ENCODE measurements at regions not wholly inside any gene's neighbourhood (a gene's known extent, or its start where the extent isn't known, plus 50 kb on each side); places are given as distances from the start of the nearest gene placed in this dataset.

GRCh38 chr9:84169240-84169639 is 171.3 kb downstream of the SLC28A3 start:
- DNase-seq (ENCODE audit: extremely low spot score, insufficient read length, low read depth) = no peak
- FAIRE-seq = no peak

- DNase-seq (ENCODE audit: extremely low spot score, insufficient read length, low read depth) = no peak
- no peak for FAIRE-seq
These were observed 169.9 kb downstream of the SLC28A3 start for GRCh38 chr9:84170521-84171141.

- FAIRE-seq = no peak
These were observed 166.6 kb downstream of the SLC28A3 start for GRCh38 chr9:84173961-84174360.

GRCh38 chr9:84174486-84174885 is 166.1 kb downstream of the SLC28A3 start:
- DNase-seq (ENCODE audit: extremely low spot score, insufficient read length, low read depth) = no peak
- no peak for FAIRE-seq

More at GRCh38 chr9:84173961-84174360, 166.6 kb downstream of the SLC28A3 start:
- no peak for DNase-seq (ENCODE audit: extremely low spot score, insufficient read length, low read depth)

GRCh38 chr9:84177407-84177806 is 163.2 kb downstream of the SLC28A3 start:
- DNase-seq (ENCODE audit: extremely low spot score, insufficient read length, low read depth) (no peak), FAIRE-seq (no peak)

GRCh38 chr9:84179531-84179930 is 161.0 kb downstream of the SLC28A3 start:
- no peak for DNase-seq (ENCODE audit: extremely low spot score, insufficient read length, low read depth)
- no peak for FAIRE-seq

GRCh38 chr9:84187090-84187489 is 153.5 kb downstream of the SLC28A3 start:
- DNase-seq (ENCODE audit: extremely low spot score, insufficient read length, low read depth) (no peak), FAIRE-seq (no peak)

- no peak for DNase-seq (ENCODE audit: extremely low spot score, insufficient read length, low read depth)
- FAIRE-seq = no peak
These were observed 150.7 kb downstream of the SLC28A3 start for GRCh38 chr9:84189904-84190303.

GRCh38 chr9:84190411-84190810 is 150.1 kb downstream of the SLC28A3 start:
- DNase-seq (ENCODE audit: extremely low spot score, insufficient read length, low read depth) (no peak), FAIRE-seq (no peak)

- no peak for FAIRE-seq
- DNase-seq (ENCODE audit: extremely low spot score, insufficient read length, low read depth) = no peak
These were observed 133.7 kb downstream of the SLC28A3 start for GRCh38 chr9:84206801-84207370.

- no peak for FAIRE-seq
These were observed 133.0 kb downstream of the SLC28A3 start for GRCh38 chr9:84207491-84207951.

GRCh38 chr9:84212246-84212645 is 128.3 kb downstream of the SLC28A3 start:
- no peak for DNase-seq (ENCODE audit: extremely low spot score, insufficient read length, low read depth)
- FAIRE-seq = no peak

More at GRCh38 chr9:84207491-84207951, 133.0 kb downstream of the SLC28A3 start:
- DNase-seq (ENCODE audit: extremely low spot score, insufficient read length, low read depth) = no peak

- FAIRE-seq (no peak), DNase-seq (ENCODE audit: extremely low spot score, insufficient read length, low read depth) (no peak)
These were observed 127.6 kb downstream of the SLC28A3 start for GRCh38 chr9:84212982-84213381.

- no peak for DNase-seq (ENCODE audit: extremely low spot score, insufficient read length, low read depth)
- no peak for FAIRE-seq
These were observed 124.4 kb downstream of the SLC28A3 start for GRCh38 chr9:84216151-84216550.

- FAIRE-seq (no peak), DNase-seq (ENCODE audit: extremely low spot score, insufficient read length, low read depth) (no peak)
These were observed 122.2 kb downstream of the SLC28A3 start for GRCh38 chr9:84218322-84218721.

GRCh38 chr9:84224246-84224645 is 116.3 kb downstream of the SLC28A3 start:
- FAIRE-seq (no peak), DNase-seq (ENCODE audit: extremely low spot score, insufficient read length, low read depth) (no peak)

All from GM18507 (cell line).